Activated CD8-positive, alpha-beta memory T cell treated with anti-CD3 and anti-CD28 coated beads, Interleukin-2, amount 50 U/mL, for 1 hour (primary cell): ENCODE measurements at regions not wholly inside any gene's neighbourhood (a gene's known extent, or its start where the extent isn't known, plus 50 kb on each side); places are given as distances from the start of the nearest gene placed in this dataset.

ENCODE experiments used
- DNase-seq: peaks from one replicate; pipeline ENCODE4 v3.0.0-alpha.2; 2020; ENCODE audit errors: extremely low read depth

DNA sequence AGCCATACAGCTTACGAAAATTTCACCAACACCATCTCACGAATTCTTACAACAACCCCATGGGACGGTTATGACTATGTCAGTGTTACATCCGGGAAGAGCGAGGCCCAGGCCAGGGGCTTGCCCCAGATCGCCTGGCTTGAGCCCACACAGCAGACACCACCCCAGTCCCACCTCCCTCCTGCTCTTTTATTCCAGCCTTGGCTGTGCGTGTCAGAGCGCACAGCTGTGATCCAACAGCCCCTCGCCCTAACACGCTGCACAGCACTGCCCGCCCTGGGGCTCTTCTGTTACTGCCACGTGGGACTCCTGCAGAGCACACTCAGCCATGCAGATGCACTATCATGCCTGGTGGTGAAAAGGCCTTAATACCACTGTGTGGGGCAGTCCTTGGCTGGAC is 127.9 kb downstream of the ENGASE start:
- DNase-seq: no peak

DNA sequence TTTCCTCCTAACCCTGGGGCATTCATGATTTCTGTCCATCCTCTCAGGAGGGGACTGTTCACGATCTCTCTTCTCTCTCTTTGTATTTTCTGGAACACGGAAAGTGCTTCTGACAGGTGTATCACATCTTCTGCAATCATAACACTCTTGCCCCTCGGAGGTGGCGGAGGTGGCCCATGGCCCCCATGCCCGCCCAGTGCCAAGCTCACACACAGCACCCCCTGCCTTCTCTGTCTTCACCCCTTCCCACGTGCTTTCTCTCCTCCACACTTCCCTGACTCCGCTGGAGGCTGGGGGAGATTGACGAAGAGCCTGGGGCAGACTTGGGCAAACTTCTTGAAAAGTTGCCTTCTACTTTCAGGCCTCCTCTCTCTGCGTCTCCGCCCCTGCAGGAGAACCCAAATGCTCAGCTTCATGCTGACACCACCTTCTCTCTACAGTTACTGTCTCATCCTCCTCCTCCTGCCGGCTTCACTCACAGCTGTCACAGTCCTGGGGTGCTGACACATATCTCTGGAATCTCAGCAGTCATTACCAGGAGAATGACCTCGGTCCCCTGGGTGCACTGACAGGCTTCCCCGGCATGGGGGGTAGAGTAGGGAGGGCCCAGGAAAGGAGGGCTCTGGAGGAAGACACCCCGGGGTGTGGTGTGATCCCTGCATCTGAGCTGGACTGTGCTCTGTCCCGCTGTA is 127.1 kb downstream of the ENGASE start:
- DNase-seq: no peak

DNA sequence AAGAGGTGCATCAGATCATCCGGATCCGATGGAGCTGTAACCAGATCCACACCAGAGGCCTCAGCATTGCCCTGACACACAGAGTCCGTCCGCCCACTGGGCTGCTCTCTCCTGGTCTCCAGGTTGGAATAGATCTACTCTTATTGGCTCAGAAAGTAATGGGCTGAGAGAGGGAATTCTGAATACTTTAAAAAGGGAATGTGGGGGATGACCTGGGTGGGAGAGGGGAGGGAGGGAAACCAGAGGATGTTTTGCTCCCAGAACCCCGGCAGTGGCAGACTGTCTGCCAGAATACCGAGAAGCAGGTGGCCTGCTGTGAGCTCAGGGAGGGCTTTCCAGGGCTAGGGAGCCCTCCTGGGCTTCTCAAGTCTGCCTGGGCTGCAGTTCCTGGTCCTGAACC is 126.5 kb downstream of the ENGASE start:
- DNase-seq: no peak

DNA sequence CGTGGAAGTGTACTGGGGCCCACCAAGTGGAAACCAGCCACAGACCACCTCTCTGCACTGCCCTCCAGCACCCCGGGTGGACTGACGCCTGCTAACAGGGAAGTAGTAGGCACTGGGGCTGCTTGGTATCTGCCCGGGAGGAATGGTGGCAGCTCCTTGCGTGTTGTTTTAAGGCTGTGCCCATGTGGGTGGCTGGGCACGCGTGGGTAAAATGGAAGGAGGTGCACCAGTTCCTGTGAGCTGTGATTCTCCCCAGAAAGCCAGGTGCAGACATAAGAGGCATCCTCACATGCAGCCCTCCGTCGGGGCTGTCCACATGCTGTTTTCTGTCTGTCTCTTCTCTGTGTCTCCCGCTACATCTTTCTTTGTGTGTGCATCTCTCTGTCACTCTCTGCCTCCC is 122.3 kb downstream of the ENGASE start:
- DNase-seq: no peak

DNA sequence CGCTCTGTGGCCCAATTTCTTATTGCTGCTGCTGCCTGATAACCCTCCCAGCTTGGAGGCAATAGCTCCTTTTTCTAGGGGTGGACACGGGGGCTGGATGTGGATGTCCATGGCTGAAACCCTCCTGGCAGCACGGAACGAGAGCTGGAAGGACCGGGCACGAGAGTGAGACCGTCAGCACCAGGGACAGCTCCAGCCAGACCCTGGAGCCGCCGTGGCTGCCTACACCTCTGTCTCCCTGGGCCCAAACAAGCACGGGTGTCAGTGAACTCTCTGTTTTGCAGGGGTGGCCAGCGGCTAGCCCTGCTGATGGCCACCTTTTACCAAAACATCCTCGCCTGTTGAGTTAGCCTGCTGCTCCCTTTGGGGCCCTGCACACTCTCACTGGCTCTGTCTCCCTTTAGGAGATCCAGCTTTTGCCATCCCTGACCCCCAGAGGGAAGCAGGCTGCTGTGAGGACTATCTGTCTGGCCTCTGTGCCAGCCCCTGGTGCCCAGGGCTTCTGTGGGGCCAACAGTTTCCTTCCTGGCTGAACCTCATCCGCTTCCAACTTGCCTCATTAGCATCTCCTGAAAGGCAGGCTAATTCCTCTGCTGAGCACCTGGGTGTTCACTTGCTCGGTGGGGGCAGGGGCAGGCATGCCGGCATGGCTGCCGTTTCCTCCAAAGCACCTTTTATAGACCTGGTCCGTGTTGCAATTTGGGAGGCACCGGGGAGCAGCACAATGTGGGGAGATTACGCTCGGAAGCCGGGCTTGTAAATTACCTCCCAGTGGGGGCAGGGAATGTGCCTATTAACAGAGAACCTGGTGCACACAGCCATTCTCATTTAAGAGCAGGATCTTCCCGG is 118.1 kb downstream of the ENGASE start:
- no peak for DNase-seq

DNA sequence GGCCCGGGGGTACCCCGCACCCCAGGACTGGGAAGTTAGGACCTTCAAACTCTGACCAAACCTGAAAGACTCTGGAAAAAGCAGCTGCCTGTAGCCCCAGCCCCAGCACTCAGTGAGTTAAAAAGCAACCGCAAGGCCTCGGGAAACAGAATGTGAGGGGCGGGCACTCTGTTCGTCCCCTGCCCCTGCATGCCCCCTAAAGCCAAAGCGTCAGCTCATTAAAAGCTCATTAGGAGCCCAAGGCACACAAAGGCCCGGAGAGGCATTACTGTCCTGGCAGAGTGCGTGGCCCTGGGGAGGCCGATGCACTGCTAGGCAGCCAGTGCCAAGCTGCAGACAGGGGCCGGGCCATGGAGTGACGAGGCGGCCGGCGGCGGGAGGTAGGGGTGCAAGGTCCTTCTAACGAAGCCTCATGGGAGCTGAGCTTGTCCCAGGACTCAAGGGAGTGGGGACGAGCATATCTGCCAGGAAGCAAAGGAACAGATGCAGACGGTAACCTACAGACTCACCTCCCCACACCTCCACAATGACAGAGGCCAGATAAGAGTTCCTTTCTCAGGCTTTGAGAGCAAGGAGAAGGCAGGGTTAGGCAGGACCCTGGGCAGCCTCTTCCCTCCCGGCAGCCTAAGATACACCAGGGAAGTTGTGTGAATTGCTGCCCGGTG is 116.8 kb downstream of the ENGASE start:
- no peak for DNase-seq

DNA sequence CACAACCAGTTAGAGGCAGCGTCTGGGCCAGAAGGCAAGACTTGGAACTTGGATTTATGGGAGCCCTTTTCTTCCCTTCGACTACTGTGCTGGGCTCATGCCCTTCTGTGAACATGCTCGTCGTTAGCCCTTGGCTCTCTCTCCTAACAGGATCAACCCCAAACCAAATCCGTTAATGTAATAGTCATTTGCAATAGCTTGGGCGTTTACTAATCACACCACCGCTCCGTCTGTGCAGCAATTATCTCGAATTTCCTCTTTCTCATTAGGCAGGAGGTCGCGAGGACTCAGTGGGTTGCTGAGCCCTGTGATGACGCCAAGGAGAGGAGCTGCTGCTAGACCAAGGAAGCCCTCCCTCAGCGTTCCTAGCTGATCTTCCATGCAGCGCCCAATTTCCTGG is 114.7 kb downstream of the ENGASE start:
- no peak for DNase-seq

DNA sequence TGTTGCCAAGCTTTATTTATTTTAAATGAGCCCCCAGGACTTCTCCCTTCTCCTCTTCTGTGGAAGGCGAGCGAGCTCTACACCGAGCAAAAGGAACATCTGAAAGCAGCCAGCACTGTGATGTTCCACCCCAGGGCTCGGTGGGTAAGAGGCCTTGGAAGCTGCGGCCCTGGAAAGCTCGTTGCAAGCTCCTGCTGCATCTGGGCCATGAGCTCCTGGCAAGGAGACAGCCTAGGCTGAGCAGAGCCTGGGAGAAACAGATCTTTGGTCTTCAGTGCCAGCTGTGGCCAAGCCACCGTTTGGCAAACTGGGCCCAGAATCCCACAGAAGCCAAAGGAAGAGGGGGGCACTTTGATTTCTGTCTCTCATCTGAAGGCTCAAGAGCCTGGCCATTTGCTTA is 114.1 kb downstream of the ENGASE start:
- no peak for DNase-seq

DNA sequence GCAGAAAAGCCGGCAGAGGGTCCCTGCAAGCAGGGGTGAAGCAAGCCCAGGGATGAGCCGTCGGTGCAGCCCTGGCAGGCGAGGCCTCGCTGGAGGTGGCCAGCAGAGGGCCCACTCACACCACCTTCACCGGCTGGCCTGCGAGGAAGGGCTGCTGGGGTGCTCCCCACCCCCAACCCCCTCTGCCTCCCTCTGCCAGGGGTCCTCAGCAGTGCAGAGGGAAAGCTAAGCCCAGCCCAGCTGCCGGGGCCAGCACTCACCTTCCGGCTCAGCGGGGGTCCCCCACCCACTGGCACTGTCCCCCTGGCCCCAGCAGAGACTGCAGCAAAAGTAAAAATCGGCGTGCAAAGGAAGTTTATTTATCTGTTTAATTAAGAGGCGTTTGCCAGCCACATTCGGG is 113.4 kb downstream of the ENGASE start:
- no peak for DNase-seq

DNA sequence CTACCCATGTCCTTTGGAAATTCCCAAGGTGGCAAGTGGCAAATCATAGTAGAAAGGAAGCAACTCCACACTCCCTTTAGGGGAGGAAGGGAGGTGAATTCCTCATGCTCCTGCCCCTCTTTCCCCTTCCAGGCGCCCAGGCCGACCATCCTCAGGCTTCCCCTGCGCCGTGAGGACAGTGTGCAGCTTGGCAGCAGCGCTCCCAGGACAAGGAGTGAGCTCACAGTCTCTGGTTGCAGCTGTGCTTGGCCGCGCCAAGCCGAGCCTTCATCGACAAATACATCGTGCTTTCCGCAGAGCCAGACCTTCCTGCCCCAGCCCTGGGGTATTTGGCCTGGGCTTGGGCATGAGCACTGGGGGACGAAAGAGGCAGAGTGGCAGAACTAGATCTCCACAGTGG is 112.6 kb downstream of the ENGASE start:
- no peak for DNase-seq

DNA sequence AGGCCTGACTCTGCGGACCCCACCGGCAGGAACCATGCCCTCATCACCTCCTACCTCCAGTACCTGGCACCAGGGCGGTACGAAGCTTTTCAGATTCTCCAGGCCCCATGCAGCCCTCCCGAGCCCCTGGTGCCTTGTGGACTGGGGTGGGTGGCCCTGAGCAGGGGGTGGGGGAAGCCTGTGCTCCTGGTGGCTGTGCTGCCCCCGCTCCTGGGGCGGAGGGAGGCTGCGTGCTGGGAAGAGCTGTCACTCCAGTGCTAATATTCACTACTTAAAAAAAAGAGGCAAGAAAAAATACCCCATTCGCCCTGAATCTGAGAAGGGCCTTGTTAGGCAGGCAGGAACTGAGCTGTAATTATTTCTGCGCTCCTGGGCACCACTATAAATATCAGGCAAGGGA is 111.8 kb downstream of the ENGASE start:
- DNase-seq: no peak

DNA sequence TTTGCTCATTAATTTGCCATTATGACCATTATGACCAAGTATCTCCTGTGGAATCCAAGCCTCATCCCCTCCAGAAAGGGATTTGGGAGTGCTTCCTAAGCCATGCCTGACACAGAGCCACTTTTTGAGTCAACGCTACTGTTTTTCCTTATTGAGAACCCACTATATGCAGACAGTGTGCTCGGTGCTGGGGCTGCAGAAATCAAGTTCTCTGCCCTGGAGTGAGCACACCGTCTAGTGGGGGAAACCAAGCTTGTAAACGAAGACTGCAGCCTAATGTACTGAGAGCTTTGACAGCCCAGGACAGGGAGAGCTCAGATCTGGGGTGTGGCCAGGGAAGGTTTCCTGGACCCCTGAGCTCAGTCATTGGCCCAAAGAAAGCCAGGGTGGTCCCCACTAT is 111.0 kb downstream of the ENGASE start:
- no peak for DNase-seq

DNA sequence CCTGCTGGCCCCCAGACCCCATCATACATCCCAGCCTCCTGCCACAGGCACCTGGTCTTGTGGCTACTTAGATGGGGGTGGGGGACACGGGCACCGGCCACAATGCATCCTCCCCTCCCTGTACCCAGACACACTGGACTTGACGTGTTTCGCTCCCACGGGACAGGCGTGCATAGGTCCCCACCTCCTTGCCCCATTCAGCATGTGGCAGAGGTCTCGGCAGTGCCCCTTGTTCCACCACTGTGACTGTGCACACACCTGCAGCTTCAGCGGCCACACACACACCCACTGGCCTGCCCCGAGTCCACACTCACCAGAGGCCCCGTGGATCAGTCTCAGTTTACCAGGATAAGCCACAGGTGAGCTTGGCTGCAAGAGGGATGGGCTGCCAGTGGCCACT is 109.6 kb downstream of the ENGASE start:
- DNase-seq: no peak

DNA sequence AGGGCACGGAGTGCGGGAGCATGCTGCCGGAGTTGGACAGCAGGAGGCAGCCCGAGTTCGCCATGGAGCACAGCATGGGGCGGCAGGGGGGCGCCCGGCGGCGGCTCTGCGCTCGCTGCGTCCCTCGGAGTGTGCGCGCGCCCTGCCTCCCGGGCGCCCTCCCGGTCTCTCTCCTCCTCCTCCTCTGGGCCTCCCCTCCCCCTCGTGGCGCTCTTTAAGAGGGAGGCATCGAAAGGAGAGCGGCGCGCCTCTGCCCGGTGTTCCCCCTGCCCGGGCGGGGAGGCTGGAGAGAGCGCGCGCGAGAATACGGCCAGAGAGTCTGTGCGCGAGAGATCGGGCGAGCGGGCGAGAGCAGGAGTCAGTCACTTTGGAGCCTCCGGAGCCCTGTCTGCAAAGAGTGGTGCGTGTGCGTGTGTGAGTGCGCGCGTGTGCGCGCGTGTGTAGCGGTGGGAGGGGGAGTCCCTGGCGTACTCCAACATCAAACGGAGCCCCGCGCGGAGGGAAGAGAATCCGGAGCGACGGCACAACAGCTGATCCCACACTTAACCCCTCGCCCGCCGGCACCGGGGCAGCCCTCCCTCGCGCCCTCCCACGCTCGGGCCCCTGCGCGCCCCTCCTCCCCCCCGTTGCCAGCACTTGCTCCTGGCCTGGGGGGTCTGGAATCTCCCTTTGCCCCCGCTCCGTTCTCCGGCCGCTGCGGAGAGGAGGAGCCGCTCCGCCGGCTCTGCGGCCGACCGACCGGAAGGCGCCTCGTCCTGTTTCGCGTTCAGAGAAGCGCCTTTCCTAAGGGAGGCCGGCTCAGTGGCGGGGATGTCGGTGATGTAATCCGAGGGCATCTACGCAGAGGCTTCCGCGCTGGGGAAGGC is 108.9 kb downstream of the ENGASE start:
- no peak for DNase-seq

DNA sequence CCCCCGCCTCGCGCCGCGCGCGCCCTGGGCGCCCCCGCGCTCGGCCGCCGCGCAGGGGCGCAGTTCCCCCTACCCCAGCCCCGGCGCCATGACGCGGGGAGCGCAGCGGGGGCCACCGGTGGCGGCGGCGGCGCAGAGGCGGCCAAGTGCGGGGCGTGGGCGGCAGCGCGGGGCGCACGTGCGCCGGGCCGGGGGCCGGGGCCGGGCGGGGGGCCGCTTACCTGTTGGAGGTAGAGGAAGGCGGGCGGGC is 108.3 kb downstream of the ENGASE start:
- DNase-seq: no peak

DNA sequence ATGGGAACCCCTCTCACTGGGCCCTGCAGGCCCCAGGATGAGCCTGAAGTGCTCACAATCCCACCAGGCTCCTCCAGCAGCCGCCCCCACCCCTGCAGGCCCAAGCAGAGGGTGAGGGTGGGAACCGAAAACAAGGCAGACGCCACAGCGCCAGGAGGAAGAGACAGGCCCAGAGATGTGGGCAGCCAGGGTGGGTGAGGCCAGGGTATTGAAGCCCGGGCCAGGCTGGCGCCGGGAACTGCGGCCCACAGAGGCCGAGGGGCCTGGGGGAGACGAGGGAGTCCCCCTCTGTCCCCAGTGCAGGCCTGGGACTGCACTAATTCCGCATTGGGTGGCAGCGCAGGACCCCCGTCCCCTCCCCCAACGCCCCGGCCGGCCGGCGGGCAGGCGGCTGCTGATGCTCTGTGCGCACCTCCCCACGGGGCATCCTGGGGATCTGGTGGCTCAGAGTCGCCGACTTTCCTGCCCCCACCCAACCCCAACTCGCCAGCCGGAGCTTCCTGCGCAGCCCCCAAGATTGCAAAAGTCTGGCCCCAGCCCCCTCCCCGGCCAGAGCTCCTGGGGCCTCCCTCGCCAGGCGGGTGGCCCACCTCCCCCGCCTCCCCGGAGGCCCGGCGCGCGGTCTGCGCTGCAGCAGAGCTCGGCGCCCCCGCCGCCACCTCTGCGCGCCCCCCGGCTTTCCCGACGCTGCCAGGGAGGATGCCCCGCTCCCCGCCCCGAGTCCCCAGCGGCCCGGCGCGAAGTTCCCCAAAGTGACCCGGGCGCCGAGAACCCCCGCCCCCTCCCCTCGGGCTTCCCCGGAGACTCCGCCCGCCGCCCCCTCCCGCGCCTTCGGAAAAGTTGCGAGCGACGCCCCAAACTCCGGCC is 107.8 kb downstream of the ENGASE start:
- no peak for DNase-seq

DNA sequence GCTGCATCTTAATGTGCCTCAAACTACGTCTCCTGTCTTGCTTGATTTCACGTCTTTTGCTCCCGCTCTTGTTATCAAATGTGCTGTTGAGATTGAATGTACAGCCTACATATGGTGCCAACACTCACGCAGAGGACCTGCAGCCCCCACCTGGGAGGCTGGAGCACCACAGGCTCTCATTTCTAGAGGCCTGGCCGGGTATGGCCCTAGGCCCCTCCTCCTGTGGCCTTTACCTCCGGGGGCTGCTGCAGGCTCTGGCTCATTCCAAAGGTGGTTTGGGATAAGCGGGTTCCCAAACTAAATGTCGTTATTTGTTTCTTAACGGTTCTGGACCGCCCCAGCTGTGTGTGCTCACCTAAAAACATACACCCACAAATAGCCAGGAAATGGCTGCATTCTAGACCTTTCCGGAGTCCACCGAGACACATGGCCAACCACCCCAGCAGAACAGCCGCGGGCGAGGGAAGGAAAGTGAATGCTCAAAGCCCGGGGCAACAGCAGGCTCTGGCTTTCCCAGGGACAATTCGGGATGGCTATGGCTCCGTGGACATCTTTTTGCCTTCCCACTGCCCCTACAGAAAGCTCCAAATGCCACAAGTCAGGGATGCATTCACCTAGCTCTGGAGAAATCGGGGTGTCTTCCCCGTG is 105.9 kb downstream of the ENGASE start:
- no peak for DNase-seq

DNA sequence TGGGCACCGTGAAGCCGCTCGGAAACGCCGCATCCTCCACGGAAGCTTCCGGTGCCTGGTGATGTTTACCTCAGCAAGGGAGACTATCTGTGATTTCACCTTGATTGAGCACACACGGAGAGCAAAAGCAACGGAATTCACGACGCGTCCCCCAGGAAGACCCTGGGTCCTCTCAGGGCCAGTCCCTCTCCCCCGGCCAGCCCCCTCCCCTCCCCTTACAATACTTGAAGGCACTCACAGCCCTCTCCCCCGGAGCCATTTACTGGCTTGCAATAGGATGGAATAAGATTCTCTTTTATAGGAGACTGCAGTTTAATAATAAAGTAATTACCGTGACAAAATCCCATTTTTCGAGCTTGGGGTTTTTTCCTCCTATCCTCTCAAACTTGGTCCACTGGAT is 104.7 kb downstream of the ENGASE start:
- no peak for DNase-seq

DNA sequence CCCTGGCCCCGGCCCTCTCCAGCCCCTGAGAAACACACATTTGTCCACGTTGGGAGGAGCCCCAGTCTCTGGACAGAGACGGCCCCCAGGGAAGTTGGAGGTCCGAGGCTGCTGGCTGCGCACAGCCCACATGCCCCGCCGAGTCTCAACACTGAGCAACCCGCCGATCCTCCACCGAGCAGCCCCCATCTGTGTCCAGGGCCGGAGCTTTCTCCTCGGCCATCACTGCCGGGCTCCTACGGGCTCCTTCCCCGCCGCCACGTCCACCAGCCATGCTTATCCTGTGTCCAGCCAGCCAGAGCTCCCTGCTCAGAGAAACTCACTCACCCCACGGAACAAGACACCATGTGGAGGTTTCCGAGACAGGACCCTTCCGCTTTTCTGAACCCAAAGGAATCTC is 103.3 kb downstream of the ENGASE start:
- no peak for DNase-seq

DNA sequence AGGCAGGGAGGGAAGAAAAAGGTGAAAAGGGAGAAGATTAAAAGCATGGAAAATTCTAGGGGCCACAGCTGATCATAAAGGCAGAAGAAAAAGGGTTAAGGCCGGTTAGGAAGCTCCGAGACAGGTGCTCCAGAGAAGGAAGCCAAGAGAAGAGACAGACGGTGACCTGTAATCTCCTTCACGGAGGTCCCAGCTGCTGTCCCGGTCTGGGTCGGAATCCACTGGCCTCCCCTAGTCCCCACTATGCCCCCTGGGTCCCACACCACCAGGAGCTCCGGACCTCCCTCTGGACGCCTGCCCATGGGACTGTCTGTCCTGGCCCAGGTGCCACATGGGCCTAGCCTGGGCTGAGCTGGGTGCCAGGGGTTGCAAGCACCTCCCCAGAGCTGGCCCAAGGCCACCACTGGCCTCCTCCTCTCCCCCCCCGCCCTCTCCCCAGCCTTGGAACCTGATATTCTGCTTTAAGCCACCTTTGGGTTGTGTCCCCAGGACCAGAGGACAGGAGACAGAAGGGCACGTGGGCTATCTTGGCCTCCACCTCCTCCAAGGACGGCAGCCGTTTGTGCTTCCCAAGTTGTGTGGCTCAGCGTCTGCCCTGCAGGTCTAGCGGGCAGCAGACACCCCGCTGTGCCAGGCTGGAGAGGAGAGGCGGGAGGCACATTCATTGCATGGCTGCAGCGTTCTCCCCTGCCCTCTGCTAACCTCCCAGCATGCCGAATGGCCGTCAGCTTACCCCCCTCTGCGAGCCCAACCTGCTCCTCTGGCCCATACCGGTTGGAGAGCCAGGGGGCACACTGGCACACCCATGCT is 102.4 kb downstream of the ENGASE start:
- no peak for DNase-seq
